Immature natural killer cell (primary cell): ENCODE measurements at regions not wholly inside any gene's neighbourhood (a gene's known extent, or its start where the extent isn't known, plus 50 kb on each side); places are given as distances from the start of the nearest gene placed in this dataset.

Source experiments
- DNase-seq, 3 donors: peaks; one replicate each; pipeline ENCODE4 v3.0.0; 2022; ENCODE audit warnings: mixed read lengths in 1 of 3
- H3K27ac Mint-ChIP-seq, 6 donors: one replicate each; pipeline ENCODE4 v1.8.0; 2020; ENCODE audit warnings: mixed read lengths in 6 of 6, mild to moderate bottlenecking in 5 of 6, inconsistent platforms in 4 of 6, moderate library complexity in 3 of 6
- H3K27me3 Mint-ChIP-seq, 3 donors: one replicate each; pipeline ENCODE4 v1.8.0; 2020 to 2021; ENCODE audit warnings: low read depth in 3 of 3, mild to moderate bottlenecking in 3 of 3, mixed read lengths in 3 of 3, moderate library complexity in 3 of 3, inconsistent platforms in 1 of 3
- H3K36me3 Mint-ChIP-seq, 3 donors: one replicate each; pipeline ENCODE4 v1.8.0; 2020; ENCODE audit warnings: mixed read lengths in 3 of 3, inconsistent platforms in 2 of 3, mild to moderate bottlenecking in 2 of 3
- H3K4me1 Mint-ChIP-seq, 2 donors: one replicate each; pipeline ENCODE4 v1.8.0; 2020; ENCODE audit warnings: inconsistent platforms in 2 of 2, mild to moderate bottlenecking in 2 of 2, mixed read lengths in 2 of 2, moderate library complexity in 1 of 2
- H3K4me3 Mint-ChIP-seq, 5 donors: one replicate each; pipeline ENCODE4 v1.8.0; 2020; ENCODE audit warnings: mild to moderate bottlenecking in 5 of 5, mixed read lengths in 5 of 5, inconsistent platforms in 3 of 5, moderate library complexity in 3 of 5
- H3K9me3 Mint-ChIP-seq, 6 donors: one replicate each; pipeline ENCODE4 v1.8.0; 2020; ENCODE audit warnings: mild to moderate bottlenecking in 6 of 6, mixed read lengths in 6 of 6, inconsistent platforms in 4 of 6, moderate library complexity in 3 of 6

GRCh38 chr11:19597876-19598275, 114.8 kb upstream of the NAV2 start:
- no peak overlapping the region for H3K4me3 Mint-ChIP-seq
- no peaks in the 10 kb centered on the region for H3K9me3 Mint-ChIP-seq
- peaks cover 3 to 11% (median 4%) of the 10 kb centered on the region in 3 donors for H3K27me3 Mint-ChIP-seq
- no peak for DNase-seq
- H3K4me1 Mint-ChIP-seq = no peaks in the 10 kb centered on the region
- H3K36me3 Mint-ChIP-seq = no peaks in the 10 kb centered on the region
- no peak overlapping the region for H3K27ac Mint-ChIP-seq

- H3K27me3 Mint-ChIP-seq = peaks cover 3 to 12% (median 4%) of the 10 kb centered on the region in 3 donors
- no peak overlapping the region for H3K27ac Mint-ChIP-seq
- H3K36me3 Mint-ChIP-seq = no peaks in the 10 kb centered on the region
- no peak for DNase-seq
- no peak overlapping the region for H3K4me3 Mint-ChIP-seq
- no peaks in the 10 kb centered on the region for H3K4me1 Mint-ChIP-seq
- H3K9me3 Mint-ChIP-seq = no peaks in the 10 kb centered on the region
Observed at GRCh38 chr11:19597206-19597605, 115.4 kb upstream of the NAV2 start.

- no peaks in the 10 kb centered on the region for H3K36me3 Mint-ChIP-seq
- no peaks in the 10 kb centered on the region for H3K9me3 Mint-ChIP-seq
- no peak for DNase-seq
- peaks cover 2 to 10% (median 4%) of the 10 kb centered on the region in 3 donors for H3K27me3 Mint-ChIP-seq
- no peak overlapping the region for H3K27ac Mint-ChIP-seq
- no peak overlapping the region for H3K4me3 Mint-ChIP-seq
- H3K4me1 Mint-ChIP-seq = no peaks in the 10 kb centered on the region
Observed at GRCh38 chr11:19595840-19596751, 116.5 kb upstream of the NAV2 start.

- Mint-ChIP-seq H3K27me3 (peaks cover 2 to 9% (median 4%) of the 10 kb centered on the region in 3 donors), H3K27ac (no peak overlapping the region), H3K36me3 (no peaks in the 10 kb centered on the region), H3K9me3 (no peaks in the 10 kb centered on the region), H3K4me3 (no peak overlapping the region), H3K4me1 (no peaks in the 10 kb centered on the region)
- no peak for DNase-seq
Observed at GRCh38 chr11:19595499-19595839, 117.2 kb upstream of the NAV2 start.

DNA sequence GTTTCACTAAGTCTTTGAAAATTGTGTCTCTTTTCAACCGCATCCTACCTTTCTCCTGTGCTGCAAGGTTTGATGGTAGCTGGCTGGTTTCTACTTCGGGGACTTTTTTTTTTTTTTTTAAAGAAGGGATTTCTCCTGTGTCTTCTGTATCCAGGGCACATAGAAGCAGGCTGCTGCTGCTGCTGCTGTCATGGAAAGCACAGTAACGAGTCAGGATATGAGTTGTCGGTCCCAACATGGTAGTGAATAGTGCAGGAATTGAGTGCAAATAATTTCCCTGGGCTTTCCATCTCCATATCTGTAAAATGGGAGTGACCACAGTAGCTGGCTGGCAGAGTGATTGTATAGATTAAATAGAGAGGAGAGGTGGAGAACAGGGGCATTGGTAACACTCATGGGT, 118.3 kb upstream of the NAV2 start:
- H3K27ac Mint-ChIP-seq = no peak overlapping the region
- H3K4me3 Mint-ChIP-seq = no peak overlapping the region

GRCh38 chr11:19592842-19593241, 119.8 kb upstream of the NAV2 start:
- Mint-ChIP-seq H3K4me3 (no peak overlapping the region), H3K9me3 (no peaks in the 10 kb centered on the region), H3K27me3 (peaks cover 2 to 9% (median 4%) of the 10 kb centered on the region in 3 donors)

More for the DNA sequence above, 118.3 kb upstream of the NAV2 start:
- Mint-ChIP-seq H3K9me3 (no peaks in the 10 kb centered on the region), H3K36me3 (no peaks in the 10 kb centered on the region), H3K27me3 (peaks cover 2 to 9% (median 5%) of the 10 kb centered on the region in 3 donors), H3K4me1 (no peaks in the 10 kb centered on the region)
- no peak for DNase-seq

DNA sequence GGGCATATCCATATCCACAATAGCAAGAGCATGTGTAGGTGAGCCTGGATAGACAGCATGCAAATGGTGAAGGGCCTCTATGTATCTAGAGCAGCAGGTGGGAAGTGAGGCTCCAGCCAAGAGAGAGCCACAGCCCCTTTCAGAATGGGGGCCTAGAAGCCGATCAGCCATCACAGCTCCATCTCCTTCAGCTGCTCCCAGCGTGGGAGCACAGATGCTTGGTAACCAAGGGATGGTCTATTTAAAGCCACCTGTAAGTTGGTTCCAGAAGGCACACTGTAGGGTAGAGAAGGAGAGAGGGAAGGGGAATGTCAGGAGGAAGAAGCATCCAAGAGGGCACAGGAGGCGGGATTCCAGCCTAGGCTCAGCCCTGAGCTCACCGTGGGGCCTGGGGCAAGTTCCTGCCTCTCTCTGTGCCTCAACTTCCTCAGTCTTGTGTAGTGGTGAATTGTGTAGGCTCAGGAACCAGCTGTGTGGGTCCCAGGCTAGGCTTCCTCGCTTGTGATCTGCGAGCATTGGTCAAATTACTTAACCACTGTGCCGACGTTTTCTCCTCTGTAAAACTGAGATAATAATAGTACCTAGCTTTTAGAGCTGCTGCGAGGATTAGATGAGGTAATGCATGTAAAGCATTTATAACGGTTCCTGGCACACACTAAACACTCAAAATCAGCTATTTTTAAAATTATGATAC, 122.9 kb upstream of the NAV2 start:
- no peak for DNase-seq
- Mint-ChIP-seq H3K27me3 (peaks cover 2 to 16% (median 4%) of the 10 kb centered on the region in 3 donors), H3K9me3 (peaks cover 0 to 2% (median 0%) of the 10 kb centered on the region in 6 donors), H3K4me1 (no peaks in the 10 kb centered on the region), H3K4me3 (no peak overlapping the region), H3K27ac (no peak overlapping the region), H3K36me3 (no peaks in the 10 kb centered on the region)

More at GRCh38 chr11:19592842-19593241, 119.8 kb upstream of the NAV2 start:
- no peak overlapping the region for H3K27ac Mint-ChIP-seq
- H3K4me1 Mint-ChIP-seq = no peaks in the 10 kb centered on the region
- H3K36me3 Mint-ChIP-seq = no peaks in the 10 kb centered on the region
- no peak for DNase-seq

GRCh38 chr11:19587979-19588378, 124.7 kb upstream of the NAV2 start:
- no peak overlapping the region for H3K4me3 Mint-ChIP-seq

GRCh38 chr11:19580646-19581045, 132.0 kb upstream of the NAV2 start:
- H3K4me3 Mint-ChIP-seq = no peak overlapping the region

More at GRCh38 chr11:19587979-19588378, 124.7 kb upstream of the NAV2 start:
- no peaks in the 10 kb centered on the region for H3K4me1 Mint-ChIP-seq
- H3K36me3 Mint-ChIP-seq = no peaks in the 10 kb centered on the region
- DNase-seq = no peak
- peaks cover 0 to 4% (median 0%) of the 10 kb centered on the region in 6 donors for H3K9me3 Mint-ChIP-seq
- peaks cover 0 to 15% (median 2%) of the 10 kb centered on the region in 3 donors for H3K27me3 Mint-ChIP-seq
- no peak overlapping the region for H3K27ac Mint-ChIP-seq

GRCh38 chr11:19579957-19580356, 132.7 kb upstream of the NAV2 start:
- Mint-ChIP-seq H3K36me3 (no peaks in the 10 kb centered on the region), H3K4me3 (no peak overlapping the region), H3K27me3 (peaks cover 3 to 6% (median 3%) of the 10 kb centered on the region in 3 donors), H3K4me1 (no peaks in the 10 kb centered on the region), H3K9me3 (peaks cover 0 to 4% (median 0%) of the 10 kb centered on the region in 6 donors), H3K27ac (no peak overlapping the region)
- DNase-seq = no peak

More at GRCh38 chr11:19580646-19581045, 132.0 kb upstream of the NAV2 start:
- Mint-ChIP-seq H3K36me3 (no peaks in the 10 kb centered on the region), H3K9me3 (peaks cover 0 to 4% (median 0%) of the 10 kb centered on the region in 6 donors), H3K27me3 (peaks cover 3 to 6% (median 3%) of the 10 kb centered on the region in 3 donors), H3K27ac (no peak overlapping the region), H3K4me1 (no peaks in the 10 kb centered on the region)
- no peak for DNase-seq

DNA sequence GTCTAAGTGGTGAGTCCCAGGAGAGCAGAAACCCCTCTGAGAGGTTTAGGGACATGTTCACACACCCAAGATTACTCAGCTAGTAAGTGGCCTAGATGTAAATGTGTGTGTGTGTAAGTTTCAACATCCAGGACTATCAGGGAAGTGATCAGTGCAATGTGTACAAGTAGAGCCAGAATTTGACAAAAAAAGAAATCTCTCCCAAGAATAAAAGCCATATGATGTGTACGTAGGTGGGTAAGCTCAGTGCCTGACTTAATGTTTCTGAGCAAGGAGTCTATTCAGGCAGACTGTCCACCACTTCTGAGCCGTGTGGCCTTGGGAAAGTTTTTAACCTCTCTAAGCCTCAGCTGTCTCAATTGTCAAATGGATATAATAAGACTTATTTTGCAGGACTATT, 133.8 kb upstream of the NAV2 start:
- Mint-ChIP-seq H3K36me3 (no peaks in the 10 kb centered on the region), H3K4me1 (no peaks in the 10 kb centered on the region), H3K4me3 (no peak overlapping the region), H3K27ac (no peak overlapping the region), H3K9me3 (no peaks in the 10 kb centered on the region), H3K27me3 (peaks cover 0 to 3% (median 3%) of the 10 kb centered on the region in 3 donors)
- DNase-seq = no peak

GRCh38 chr11:19577976-19578619, 134.5 kb upstream of the NAV2 start:
- Mint-ChIP-seq H3K27ac (no peak overlapping the region), H3K27me3 (peaks cover 0 to 3% (median 3%) of the 10 kb centered on the region in 3 donors), H3K4me3 (no peak overlapping the region), H3K4me1 (no peaks in the 10 kb centered on the region), H3K9me3 (no peaks in the 10 kb centered on the region), H3K36me3 (no peaks in the 10 kb centered on the region)
- DNase-seq = no peak

- no peak for DNase-seq
- no peaks in the 10 kb centered on the region for H3K9me3 Mint-ChIP-seq
- H3K36me3 Mint-ChIP-seq = no peaks in the 10 kb centered on the region
- H3K27ac Mint-ChIP-seq = no peak overlapping the region
- H3K4me1 Mint-ChIP-seq = no peaks in the 10 kb centered on the region
- peaks cover 0 to 3% (median 3%) of the 10 kb centered on the region in 3 donors for H3K27me3 Mint-ChIP-seq
- no peak overlapping the region for H3K4me3 Mint-ChIP-seq
Observed at GRCh38 chr11:19577391-19577975, 135.2 kb upstream of the NAV2 start.
